NB4 (cell line): ENCODE measurements at regions not wholly inside any gene's neighbourhood (a gene's known extent, or its start where the extent isn't known, plus 50 kb on each side); places are given as distances from the start of the nearest gene placed in this dataset.

ENCODE experiments used
- DNase-seq: peaks from one replicate; pipeline ENCODE4 v3.0.0; 2010; ENCODE audit warnings: low read depth
- H3K4me3 ChIP-seq: one replicate; pipeline ENCODE4 v1.5.1; 2011; ENCODE audit warnings: mild to moderate bottlenecking, low read depth, low read length, moderate library complexity
- CTCF ChIP-seq: IDR thresholded peaks from one replicate; pipeline ENCODE4 v1.5.1; 2012; ENCODE audit warnings: low read depth, low read length
- MAX ChIP-seq: IDR thresholded peaks from 2 replicates; pipeline ENCODE4 v1.6.1; 2011; ENCODE audit warnings: low read depth, low read length
- MYC ChIP-seq: IDR thresholded peaks from 2 replicates; pipeline ENCODE4 v1.6.1; 2011; ENCODE audit warnings: low read depth, low read length
- POLR2A ChIP-seq: IDR thresholded peaks from 2 replicates; pipeline ENCODE4 v1.6.1; 2011; ENCODE audit warnings: mild to moderate bottlenecking; ENCODE audit not compliant: insufficient read length; ENCODE audit errors: extremely low read depth

GRCh38 chr3:194761384-194761783 is 75.7 kb downstream of the FAM43A start:
- no peak for DNase-seq
- no peak overlapping the region for H3K4me3 ChIP-seq
- no peak for TF ChIP-seq MAX
- TF ChIP-seq MYC, result no peak
- TF ChIP-seq CTCF, result no peak
- no peak for TF ChIP-seq POLR2A

GRCh38 chr3:194766845-194767244 is 81.2 kb downstream of the FAM43A start:
- DNase-seq, result peak; percentile 84
- no peak for TF ChIP-seq POLR2A
- TF ChIP-seq MAX, result peak; percentile 57; the same call in 1 of the 2 replicates
- peak; percentile 49; the same call in 1 of the 2 replicates for TF ChIP-seq MYC
- H3K4me3 ChIP-seq, result peak overlapping the region; percentile 9

- TF ChIP-seq MAX (no peak), POLR2A (no peak), MYC (no peak), CTCF (no peak)
- no peak overlapping the region for H3K4me3 ChIP-seq
- DNase-seq, result no peak
These were observed 81.9 kb downstream of the FAM43A start for GRCh38 chr3:194767446-194768207.

GRCh38 chr3:194768586-194768985 is 82.9 kb downstream of the FAM43A start:
- H3K4me3 ChIP-seq, result peak overlapping the region; percentile 34
- TF ChIP-seq MYC (no peak), CTCF (no peak), POLR2A (no peak), MAX (no peak)
- no peak for DNase-seq

GRCh38 chr3:194769020-194769643 is 83.4 kb downstream of the FAM43A start:
- TF ChIP-seq MAX (peak; percentile 73), MYC (peak; percentile 81), POLR2A (peak; percentile 81), CTCF (no peak)
- peak overlapping the region; percentile 60 for H3K4me3 ChIP-seq
- DNase-seq, result peak; percentile 98

- TF ChIP-seq MYC (no peak), CTCF (no peak), MAX (no peak), POLR2A (no peak)
- H3K4me3 ChIP-seq, result no peak overlapping the region
These were observed 86.7 kb downstream of the FAM43A start for GRCh38 chr3:194772241-194773000.

More at GRCh38 chr3:194772241-194773000, 86.7 kb downstream of the FAM43A start:
- no peak for DNase-seq
